Stimulated activated CD4-positive, alpha-beta T cell treated with anti-CD3 and anti-CD28 coated beads, Interleukin-12 subunit alpha, Interleukin-12 subunit beta, amount 100 ng/mL, for 4 hours (primary cell): ENCODE measurements at regions not wholly inside any gene's neighbourhood (a gene's known extent, or its start where the extent isn't known, plus 50 kb on each side); places are given as distances from the start of the nearest gene placed in this dataset.
"Not testable (repeated sequence)": the region's sequence is repeated elsewhere in the genome, so short reads cannot be mapped to it uniquely, and the experiment has no call there.

Source experiments
- DNase-seq: peaks from one replicate; pipeline ENCODE4 v3.0.0-alpha.2; 2020

DNA sequence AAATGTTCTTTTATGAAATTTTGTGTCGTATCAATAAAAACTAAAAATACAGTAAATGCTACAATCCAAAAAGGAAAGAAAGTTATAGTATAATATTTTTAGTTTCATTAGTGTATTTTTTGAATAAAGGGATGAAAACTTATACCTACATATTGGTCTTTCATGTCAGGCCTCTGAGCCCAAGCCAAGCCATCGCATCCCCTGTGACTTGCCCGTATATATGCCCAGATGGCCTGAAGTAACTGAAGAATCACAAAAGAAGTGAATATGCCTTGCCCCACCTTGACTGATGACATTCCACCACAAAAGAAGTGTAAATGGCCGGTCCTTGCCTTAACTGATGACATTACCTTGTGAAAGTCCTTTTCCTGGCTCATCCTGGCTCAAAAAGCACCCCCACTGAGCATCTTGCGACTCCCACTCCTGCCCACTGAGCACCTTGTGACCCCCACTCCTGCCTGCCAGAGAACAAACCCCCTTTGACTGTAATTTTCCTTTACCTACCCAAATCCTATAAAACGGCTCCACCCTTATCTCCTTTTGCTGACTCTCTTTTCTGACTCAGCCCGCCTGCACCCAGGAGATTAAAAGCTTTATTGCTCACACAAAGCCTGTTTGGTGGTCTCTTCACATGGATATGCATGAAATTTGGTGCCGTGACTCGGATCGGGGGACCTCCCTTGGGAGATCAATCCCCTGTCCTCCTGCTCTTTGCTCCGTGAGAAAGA, 108.2 kb upstream of the PELI1 start:
- not testable (repeated sequence) for DNase-seq

DNA sequence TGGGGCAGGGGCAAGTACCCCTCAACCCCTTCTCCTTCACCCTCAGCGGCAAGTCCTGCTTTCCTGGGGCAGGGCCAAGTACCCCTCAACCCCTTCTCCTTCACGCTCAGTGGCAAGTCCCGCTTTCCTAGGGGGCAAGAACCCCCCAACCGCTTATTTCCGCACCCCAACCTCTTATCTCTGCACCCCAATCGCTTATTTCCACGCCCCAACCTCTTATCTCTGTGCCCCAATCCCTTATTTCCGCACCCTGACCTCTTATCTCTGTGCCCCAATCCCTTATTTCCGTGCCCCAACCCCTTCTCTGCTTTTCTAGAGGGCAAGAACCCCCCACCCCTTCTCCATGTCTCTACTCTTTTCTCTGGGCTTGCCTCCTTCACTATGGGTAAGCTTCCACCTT, 109.2 kb upstream of the PELI1 start:
- not testable (repeated sequence) for DNase-seq

DNA sequence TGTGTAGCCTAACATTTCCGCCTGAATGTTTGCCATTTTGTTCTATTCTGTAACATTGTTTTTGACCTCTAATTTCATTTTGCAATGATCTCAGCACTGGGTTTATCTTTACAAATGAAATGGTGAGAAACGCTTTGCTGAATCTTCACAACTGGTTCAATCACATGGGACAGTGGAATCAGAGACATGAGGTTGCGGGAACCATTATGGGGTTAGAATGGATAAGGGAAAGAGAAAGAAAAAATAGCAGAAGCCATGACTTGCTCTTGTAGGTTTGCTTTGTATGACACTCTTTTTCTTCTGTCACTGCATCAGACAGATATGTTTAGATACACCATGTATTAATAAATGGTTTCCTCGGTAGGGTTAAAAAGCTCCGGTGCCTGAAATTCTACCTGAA, 114.3 kb upstream of the PELI1 start:
- no peak for DNase-seq

DNA sequence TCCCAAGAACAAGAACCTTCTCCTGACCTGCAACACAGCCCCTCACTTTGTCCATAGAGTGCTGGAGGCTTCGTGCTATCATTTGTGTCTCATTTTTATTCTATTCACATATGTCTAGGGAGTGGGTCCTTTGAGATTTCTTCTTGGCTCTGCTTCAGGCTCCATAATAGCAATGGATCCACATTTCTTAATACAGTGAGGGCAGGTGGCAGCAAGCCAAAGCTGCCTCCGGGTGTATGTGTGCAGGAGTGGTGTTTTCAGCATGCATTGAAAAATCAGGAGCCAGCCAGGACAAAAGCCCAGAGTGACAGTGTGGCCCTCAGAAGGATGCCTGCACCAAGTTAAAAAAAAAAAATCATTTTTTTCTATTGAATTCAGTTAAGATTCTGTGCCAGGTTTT, 115.1 kb upstream of the PELI1 start:
- no peak for DNase-seq

DNA sequence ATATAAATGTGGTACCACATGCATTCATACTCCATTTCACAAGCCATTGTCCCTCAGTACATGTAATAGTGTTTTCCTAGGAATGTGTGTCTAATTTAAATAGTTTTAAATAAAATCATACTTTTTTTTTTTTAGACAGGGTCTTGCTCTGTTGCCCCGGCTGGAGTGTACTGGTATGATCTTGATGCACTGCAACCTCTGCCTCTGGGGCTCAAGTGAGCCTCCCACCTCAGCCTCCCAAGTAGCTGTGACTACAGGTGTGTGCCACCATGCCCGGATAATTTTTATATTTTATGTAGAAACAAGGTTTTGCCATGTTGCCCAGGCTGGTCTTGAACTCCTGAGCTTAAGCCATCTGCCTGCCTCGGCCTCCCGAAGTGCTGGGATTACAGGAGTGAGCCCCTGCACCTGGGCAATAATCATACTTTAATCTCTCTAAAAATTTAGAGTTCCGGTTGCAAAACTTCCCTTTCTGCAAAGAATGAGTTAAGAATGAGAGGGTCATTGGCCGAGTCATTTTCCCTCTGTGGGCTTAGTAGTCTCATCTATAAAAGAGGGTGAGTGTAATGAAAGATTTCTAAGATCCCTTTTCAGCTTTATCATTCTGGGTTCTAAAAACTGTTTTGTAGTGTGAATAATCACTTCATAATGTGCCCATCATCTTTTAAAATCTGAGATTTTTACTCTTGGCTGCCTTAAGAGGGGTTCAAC, 116.0 kb upstream of the PELI1 start:
- DNase-seq, result no peak

DNA sequence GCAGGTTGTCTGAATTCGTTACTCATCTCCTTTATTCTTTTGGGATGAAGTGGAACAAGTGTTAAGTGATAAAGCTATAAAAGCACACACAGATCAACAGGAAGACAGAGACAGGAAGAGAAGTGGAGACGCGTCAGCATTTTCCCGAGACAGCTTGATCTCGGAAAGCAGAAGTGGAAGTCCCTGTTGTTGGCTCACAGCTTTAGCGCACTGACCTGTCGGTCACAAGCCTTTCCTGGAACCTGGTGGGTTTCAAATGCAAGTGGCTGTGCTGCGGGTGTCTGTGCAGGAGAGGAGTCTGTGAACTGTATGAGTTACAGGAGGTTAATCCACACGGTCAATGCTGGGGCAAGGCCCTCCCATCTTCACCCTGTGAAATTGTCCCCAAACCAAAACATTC, 116.6 kb upstream of the PELI1 start:
- DNase-seq, result peak; percentile 12

DNA sequence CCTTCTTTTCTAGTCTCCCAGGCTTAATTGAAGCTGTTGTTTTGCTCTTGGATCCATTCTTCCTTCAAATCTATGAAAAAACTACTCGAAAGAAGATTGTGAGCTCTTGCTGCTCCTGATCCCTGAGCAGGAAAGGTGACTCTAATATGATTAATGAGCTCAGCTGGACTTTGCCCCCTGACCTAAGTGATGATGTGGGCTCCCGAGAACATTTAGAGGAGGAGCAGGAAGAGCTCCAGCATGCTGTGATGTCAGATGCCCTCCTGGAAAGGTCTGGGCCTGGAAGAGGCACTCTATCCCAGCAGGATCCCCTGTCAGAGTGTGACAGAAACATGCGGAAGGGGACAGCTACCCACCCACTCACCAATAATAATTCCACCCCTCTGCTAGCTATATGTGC, 117.9 kb upstream of the PELI1 start:
- no peak for DNase-seq

DNA sequence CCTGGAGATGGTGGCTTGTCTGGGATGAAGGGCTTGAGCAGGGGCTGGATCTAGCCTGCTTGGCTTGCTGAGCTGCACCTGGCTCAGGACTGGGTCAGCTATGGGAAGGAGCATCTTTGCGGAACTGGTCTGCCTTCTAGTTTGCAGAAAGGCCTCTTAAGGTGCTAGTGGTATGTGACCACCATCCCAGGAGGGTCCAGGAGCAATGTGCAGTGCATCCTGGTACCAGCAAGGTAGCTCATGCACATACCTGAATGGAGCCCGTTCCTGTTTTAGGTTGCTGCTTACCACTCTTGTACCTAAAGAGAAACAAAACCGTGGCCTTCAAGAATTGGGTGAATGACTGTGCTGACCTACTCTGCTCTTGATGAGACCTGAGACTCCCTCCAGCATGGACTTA, 118.6 kb upstream of the PELI1 start:
- no peak for DNase-seq

DNA sequence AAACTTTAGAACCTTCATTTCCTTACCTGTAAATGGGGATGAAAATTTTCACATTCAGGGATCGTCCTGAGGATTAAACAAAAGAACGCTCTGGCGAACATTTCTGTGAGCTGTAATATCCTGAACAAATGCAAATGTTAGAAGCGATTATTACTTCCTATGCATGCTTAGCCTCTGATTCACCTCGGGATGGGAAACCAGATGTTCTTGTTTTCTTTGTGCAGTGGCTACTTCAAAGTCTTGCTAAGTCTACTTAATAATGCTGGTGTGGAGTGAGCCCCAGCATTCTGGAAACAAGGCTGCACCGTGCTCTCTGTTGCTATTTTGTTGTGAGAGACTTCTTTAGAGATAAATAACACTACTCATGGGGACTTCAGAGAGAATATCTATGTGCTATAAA, 119.1 kb upstream of the PELI1 start:
- no peak for DNase-seq

DNA sequence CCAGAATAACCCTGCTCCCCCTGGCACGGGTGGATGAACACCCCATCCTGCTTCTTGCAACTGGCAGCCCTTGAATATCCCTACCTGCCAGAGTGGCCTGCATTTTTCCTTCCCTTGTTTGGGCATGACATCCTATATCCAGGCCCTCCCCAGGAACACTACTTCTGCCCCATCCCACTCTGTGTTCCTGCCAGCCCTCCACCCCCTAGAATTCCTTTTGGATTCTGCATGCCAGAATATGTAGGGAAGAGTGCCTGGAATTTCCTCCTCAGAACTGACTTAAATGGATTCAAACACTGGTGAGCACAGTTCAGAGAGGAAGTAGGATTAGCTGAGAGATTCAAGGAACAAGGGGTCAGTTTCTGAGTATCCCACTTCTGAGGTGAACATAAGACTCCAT, 123.5 kb upstream of the PELI1 start:
- DNase-seq, result no peak

DNA sequence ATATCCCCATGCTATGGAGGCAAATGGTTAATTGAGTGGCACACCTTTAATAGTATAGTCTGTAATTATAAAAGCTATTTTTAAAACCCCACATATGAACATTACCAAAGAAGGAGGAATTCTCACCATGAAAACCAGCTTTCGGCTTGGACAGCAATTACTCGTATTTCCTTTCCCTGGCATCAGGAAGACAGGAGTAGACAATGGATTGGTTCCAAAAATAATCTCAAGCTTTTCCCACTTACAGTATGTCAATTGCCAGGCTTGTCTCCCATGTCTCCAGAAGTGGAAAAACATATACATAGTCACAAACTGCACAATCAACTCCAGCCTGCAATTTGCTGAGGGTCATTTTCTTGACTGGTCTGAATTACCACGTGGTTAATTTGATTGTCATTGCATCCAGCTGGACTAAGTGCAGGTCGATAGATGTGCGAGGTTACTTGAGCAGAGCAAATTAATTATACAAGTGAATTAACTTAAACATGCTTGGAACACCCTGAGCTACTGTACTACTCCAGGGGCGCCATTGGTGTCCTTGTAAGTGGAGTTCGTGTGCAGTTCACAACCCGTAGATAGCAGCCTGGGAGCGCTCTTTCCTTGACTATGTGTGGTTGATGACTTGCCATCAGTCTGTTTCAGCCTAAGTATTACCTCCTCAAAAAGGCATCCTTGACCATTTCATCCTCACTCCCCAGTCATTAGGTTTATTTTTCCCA, 124.3 kb upstream of the PELI1 start:
- DNase-seq, result no peak

DNA sequence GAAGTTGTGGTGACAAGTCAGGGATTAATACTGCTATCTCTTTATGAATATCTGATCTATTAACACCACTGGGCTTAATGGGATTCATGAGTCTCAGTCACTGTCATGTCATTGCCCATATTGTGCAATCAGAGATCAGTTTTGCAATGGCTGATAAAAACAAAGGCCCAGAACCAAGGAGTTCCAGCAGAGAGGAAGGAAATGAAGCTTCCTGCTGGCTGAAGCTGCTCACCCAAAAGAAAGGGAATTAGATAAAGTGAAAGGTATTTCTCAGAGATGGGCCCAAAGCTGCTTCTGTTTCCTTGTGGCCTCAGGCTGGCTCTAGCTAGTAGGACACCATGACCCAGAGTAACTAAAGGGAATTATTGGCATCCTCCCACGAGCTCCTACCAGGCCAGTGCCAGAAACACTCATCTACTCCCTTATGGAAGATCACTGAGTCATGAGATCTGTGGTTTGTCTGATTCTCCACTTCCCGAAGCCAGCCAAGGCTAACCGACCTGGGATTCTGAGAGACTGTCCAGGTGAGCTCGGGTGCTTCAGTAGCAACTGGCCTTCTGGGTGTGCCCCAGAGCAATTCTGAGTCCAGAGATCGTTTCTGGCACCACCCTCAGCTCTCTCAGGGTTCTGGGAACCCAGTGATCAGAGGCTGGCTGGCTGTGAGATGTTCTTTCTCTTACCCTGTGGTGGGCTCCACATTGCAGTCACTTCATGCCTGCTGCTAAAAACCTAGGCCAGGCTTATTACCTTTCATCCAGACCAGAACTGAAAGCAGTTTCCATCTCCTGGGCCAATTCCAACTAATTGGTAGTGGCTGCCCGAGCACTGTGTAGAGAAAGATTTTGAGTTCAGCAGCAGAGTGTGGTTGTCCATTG, 129.5 kb upstream of the PELI1 start:
- no peak for DNase-seq

DNA sequence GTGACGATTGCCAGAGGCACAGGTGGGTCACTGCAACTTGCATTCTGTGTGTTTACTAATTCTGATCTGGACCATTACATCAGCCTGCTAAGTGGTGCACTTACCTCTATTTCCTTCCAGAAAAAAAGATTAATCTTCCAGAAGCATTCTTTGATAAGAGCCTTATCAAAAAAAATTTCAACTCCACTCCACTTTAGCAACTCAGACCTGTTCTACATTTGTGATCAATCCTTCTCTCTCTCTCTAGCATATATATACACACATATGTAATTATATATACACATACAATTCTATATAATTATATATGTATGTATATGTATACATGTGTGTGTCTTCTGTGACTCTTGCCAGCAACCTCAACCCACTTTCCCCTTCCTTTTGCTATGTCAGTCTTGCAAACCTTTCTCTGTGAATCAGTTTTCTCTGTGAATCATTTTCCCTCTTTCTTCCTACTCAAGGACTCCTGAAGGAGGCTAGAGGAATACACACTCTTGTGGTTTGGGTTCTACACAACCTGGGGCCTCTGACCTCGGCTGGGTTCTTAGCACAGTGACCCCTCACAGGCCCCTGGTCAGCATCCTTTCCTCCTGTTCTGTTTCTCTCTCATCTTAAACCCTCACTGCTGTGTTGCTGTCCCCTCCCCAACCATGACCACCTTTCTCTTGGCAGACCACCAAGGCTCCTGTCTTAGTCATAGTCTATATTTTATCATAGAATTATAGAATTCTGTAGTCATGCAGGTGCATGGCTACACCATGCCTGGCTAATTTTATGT, 130.4 kb upstream of the PELI1 start:
- no peak for DNase-seq

DNA sequence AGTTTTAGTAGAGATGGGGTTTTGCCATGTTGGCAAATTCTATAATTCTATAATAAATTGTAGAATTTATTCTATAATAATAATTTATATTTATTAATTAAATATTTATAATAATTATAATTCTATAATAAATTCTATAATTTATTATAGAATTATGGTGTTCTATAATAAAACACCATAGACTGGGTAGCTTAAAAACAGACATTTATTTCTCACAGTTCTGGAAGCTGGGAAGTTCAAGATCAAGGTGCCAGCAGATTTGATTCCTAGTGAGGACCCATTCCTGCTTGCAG, 130.9 kb upstream of the PELI1 start:
- no peak for DNase-seq

DNA sequence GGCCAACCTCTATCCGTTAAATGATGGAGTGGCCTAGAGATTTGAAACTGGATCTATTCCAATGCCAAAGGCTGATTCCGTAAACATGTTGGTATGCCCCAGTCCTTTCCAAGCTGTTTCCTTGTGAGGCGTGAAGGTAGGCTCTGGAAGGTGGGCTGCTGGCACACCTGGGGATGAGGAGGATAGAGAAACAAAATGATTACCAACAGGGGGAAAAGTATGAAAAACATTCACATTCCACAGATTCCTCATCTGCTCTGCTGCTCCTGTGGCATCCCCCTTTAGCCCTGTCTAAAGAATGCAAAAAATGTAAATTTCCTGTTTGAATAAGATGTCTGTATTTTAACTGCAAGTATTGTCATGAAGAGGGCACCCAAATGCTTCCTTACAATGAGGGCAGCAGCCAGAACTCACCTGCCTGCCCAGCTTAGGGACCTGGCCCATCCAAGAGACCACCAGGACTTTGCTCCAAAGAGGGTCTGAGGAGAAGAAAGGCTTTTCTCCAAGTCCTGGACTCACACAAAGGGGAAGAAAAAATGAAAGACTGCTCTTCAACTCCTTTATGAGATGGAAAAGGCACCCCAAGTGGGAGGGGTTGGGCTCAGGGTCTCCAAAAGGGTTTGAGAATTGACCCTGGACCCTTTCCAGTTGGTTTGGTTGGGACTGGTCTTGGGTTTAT, 132.3 kb upstream of the PELI1 start:
- no peak for DNase-seq

DNA sequence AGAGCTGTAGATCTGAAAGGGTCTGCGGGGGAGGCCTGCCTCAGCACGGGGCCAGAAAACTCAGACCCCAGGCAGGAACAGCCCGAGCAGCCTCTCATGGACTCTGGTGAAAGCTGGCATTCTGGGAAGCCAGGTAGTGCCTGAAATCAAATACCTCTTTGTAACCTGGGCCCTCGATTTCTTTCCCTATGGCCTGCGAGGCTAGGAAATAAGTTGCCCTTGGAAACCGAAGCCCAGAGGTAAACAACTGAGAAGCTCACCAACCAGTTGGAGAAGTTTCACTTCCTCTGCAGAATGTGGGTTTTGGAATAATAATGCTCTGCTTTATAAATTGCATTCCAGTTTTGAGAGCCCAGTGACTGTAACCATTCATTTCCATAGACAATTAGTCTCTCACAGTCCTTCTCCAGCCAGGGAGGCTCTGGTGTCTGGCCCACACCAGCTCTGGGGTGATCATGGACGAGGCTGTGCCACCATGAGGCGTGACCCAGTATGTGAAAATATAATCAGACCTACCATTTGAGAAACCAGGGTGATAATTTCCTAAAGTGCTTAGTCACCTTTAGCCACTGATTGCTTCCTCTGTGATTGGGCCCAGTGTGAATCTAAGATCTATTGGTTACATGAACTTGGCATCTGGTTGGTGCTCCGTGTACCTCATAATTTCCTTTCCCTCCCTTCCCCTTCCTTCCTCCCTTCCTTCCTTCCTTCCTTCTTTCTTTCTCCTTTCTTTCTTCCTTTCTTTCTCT, 133.1 kb upstream of the PELI1 start:
- no peak for DNase-seq

DNA sequence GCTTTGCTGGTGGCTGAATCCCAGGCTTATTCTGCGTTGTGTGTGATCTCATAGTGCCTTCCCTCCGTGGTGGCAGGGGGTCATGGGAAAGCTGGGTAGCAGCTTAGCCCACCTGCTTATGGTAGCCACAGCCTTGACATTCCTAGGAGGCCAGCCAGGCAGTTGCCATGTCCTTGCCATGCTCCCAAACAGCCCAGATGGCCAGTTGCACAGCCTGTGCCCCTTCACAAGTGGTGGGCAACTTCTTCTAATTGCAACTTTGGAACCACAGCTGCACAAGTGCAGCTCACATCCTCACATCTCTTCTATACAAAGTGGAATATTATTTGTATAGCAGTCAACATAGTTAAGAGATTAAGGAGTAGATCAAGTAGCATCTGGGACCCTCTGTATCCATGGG, 136.6 kb upstream of the PELI1 start:
- DNase-seq, result not testable (repeated sequence)

DNA sequence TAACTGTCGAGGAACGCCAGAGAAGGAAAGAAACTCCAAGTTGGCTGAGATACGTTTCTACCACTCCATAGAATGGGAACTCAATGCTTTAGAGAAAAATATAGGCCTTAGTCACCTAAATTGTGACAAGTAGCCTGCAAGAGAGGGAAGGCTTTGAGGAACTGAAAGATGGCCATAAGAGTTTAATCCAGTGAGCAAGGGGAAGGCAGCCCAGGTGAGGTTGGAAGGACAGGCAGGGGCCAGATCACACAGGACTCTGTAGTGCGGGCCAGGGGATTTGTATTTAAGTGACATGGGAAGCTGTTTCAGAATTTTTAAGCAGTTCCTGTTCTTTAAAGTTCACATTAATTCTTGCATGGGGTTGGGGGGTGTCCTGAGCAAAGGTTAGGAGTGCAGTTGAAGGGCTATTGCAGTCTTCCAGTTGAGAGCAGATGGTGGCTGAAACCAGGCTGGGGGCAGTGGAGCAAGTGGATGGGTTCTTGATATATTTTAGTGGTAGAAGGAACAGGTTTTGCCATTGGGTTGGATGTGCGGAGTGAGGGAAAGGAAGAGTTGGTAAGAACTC, 138.9 kb upstream of the PELI1 start:
- no peak for DNase-seq

DNA sequence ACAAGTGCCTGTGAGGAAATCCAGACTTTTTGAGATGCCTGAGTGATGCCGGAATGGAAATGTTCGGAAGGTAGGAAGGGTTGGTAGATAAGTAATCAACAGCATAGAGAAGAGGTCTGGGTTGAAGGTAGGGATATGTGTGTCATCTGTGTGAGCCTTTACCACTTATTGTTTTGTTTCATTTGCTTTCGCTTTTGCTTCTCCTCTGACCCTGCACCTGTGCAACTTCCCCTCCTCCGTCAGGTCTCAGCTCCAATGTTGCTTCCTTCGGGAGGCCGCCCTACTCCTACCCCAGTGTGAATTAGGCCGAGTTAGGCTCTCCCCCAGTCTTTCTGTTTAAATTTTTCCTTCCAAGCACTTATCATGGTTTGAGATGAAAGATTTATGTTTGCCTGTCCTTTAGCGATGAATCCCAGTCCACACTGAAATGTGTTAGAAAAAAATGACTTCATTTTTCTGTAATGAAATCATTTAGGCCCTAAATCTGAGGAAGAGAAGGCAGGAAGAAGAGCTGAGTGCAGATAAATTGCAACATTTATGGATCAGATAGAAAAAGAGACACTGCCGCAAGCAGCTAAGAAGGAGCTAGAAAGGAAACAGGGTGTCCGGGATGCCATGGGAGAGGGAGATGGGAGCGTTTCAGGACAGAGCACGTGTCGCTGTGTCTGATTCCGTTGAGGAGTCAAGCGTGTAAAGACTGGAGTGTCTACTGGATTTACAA, 139.6 kb upstream of the PELI1 start:
- DNase-seq, result no peak

DNA sequence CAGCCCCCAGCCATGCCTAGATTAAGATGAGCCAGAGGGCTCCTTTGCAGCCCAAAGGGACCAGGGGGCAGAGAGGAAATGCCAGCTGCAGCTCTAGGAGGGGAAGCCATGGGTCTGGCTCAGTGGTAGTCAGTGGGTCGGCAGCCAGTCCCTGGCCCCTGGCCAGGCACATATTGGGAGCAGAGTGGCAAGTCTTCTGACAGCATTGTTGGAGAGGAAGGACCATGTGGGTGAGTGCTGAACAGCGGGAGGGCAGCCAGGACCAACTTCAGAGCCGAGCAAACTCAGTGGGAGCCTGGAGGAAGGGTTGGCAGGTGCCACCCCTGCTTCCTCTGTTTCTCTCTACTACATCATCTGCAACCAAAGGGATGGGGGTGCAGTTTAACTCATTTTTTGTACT, 140.5 kb upstream of the PELI1 start:
- no peak for DNase-seq
